ENCODE measurements at regions not wholly inside any gene's neighbourhood (a gene's known extent, or its start where the extent isn't known, plus 50 kb on each side); places are given as distances from the start of the nearest gene placed in this dataset.
A peak's percentile ranks its signal among the peaks of the same experiment; 100 is the strongest.
"Not testable (repeated sequence)": the region's sequence is repeated elsewhere in the genome, so short reads cannot be mapped to it uniquely, and the experiment has no call there.

DNA sequence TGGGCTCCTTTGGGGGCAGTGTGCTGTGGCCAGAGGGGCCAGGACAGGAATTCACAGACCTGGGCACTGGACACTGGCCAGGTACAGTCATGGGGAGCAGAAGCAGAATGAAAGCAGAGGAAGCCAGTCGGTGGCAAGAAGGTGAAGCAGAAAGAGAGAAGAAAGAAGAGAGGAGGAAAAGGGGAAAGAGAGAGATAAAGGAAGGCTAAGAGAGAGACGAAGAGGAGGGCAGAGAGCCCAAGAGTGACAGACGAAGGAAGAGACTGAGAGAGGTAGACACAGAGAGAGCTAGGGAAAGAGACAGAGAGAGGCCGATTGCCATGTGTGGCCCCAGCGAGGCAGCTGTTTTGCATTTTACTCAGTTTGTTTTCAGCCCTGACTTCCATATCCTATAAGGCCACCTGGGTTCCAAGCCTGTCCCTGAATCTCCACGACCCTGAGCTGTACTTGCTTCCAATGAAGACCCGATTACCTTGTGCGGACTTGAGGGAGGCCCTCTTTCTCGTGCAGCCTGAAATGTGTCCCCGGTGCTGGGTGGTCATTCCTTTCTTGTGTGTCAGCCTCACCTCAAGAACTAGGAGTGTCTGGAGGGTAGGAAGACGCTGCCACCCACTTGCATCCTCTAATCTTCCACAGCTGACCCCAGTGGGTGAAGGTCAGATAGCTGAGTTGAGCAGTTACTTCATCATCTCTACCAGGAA is 73.9 kb downstream of the LSM3 start:
- DNase-seq (ENCODE audit: low spot score) = no peak

DNA sequence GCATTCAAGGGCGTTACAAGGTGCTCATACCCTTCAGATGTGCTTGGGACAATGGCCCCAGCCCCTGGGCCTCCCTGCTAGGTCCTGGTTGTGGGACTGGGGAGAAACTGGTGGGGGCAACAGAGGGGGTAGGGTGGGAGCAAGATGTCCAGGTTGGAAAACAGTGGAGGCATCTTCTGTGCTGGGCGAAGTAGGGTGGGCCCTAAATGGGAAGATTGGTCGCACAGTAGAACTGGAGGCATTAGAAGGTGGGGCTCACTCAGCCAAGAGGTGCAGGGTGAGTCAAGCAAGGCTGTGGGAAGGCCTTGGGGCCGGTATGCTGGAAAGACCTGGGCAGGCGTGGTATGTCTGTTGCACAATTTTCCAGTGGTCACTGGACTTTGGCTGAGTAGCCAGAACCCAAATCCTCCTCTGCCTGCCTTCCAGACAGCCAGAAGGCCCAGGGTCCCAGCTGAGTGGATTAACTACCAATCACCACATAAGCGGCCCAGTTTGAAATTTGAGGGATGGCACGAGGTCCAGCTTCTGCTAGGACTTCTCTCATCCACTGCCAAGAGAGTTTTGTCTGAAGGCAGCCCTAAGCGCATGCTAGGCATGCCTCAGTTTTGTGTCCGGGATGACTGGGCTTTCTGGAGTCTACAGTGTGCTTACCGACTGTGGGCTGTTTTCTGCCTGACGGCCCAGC is 74.5 kb downstream of the LSM3 start:
- peak; percentile 62 for DNase-seq (ENCODE audit: low spot score)

DNA sequence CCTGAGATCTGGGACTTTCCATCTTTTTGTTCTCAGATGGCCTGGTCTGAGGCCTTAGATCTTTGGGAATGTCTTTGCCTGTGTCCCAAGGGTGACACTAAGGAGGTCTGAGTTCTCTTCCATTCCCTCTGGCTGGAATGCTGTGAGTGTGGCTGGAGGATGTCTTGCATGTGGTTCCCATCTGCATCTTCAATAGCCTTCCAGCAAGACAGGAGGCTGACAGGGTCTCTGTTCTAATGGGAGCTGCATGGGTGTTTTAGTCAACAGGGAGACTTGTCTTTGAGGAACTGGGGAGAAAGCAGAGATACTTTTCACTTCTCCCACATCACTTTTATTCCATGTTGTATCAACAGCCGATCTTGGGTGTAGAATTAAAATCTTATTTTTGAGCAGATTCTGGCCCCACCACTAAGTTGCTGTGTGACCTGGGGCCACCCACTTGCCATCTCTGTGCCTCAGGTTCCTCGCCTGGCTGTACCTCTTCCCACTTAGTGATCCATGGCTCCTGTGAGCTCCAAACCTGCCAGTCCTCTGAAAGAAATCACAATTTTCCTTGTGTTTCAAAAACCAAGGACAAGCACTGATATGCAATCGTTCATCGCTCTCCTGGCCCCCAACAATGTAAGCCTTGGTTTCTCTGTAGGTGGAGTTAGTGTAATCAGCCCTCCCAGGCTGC is 75.2 kb downstream of the LSM3 start:
- no peak for DNase-seq (ENCODE audit: low spot score)

DNA sequence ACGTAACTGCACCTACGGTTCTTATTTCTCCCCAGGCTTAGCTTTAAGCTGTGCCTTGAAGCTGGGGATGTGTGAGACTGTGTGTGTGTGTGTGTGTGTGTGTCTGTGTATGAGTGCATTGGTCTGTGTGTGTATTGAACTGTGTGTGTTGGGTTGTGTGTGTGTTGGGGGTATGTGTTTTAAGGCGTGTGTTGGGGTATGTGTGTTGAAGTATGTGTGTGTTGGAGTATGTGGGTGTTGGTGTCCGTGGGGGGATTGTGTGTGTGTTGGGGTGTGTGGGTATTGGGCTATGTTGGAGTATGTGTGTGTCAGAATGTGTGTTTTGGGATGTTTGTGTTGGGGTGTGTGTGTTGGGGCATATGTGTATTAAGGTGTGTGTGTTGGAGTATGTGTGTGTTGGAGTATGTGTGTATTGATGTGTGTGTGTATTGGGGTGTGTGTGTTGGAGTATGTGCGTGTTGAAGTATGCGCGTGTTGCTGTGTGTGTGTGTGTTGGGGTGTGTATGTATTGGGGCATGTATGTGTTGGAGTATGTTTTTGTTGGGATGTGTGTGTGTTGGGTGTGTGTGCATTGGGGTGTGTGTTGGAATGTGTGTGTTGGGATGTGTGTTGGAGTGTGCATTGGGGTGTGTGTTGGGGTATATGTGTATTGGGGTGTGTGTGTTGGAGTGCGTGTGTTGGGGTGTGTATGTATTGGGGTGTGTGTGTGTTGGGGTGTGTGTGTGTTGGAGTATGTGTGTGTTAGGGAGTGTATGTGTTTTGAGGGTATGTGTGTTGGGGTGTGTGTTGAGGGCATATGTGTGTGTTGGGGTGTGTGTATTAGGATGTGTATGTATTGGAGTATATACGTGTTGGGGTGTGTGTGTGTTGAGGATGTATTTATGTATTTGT is 76.4 kb downstream of the LSM3 start:
- DNase-seq (ENCODE audit: low spot score) = no peak

DNA sequence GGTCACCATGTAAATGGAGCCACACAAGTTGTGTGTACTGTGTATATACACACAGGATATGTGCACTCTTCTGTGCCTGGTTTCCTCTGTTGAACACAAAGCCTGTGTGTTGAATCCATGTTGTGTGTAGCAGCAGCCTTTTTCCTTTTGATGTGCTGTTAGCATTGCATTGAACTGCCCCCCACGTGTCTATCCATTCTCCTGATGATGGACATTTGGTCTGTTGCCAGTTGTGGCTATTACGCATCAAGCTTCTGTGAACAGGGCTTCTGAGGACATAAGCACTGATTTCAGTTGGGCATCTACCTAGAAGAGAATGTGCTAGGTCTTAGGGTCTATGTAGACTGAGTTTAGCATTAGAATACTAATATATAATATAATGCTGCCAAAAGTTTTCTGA is 77.4 kb downstream of the LSM3 start:
- DNase-seq (ENCODE audit: low spot score) = peak; percentile 30

DNA sequence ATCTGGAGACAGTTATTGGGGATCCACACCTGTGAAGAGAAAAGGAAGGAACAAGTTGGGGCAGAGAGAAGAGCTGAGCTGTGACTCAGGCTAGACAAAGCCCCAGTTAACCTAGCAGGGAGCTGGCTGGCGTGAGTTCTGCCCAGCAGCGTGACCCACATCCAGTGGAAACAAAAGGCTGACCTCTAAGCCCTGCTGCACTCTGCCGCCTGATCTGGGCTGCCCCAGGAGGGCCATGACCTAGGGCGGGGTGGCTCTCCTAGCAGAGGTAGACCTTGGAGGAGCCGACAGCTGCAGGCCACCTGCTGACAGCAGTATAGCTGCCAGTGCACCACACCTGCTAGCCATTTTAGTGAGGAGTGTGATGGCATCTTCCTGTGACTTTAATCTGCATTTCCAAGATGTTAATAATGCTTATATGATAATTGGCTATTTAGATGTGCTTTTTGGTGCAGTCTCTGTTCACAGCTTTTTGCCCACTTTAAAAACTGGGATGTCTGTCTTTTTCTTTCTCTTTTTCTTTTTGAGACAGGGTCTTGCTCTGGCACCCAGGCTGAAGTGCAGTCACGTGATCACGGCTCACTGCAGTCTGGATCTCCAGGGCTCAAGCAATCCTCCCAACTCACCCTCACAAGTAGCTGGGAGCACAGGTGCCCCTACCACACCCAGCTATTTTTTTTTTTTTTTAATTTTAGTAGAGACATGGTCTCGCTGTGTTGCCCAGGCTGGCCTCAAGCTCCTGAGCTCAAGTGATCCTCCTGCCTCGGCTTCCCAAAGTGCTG is 78.1 kb downstream of the LSM3 start:
- DNase-seq (ENCODE audit: low spot score) = peak; percentile 42

DNA sequence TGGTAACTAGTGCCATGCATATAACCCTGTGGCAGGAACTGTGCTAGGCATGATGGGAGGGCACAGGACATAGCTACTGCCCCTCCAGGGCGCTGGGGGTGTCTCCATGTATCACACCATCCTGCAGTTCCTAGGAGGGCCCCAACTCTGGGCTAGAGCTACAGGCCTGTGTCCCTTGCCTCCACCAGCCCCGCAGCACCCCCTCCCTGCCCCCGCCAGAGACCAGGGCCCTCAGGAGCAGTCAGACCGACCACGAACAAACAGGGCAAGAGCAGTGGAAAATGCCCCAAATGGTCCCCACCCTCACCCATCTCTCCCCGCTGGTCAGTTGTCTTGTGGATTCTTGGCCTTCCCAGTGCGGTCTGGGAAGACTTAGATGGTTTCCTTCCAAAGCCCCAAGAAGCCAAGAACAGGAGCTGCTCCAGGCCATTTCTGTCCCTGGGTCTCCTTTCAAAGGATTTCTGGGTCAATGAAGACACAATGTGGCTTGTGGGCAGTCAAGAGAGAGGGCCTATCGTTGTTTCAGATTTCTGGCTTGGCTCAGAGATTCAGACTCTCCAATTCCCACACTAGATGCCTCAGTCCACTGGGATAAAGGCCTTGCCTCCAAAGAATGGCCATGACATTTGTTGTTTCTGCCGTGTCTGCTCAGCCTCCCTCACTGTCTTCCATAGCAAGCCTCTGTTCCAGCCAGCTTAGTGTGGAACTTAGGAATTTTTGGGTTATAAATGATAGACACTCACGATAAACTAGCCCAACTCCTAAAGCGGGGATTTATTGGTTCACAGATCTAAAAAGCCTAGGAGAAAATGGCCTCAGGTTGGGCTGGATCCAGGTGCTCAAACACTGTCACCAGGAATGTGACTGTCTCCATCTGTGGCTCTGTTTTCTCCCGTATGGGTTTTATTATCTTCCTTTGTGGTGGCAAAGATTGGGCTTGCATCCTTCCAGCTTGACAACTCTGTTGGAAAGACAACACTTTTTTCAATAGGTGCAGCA is 80.6 kb downstream of the LSM3 start:
- no peak for DNase-seq (ENCODE audit: low spot score)

DNA sequence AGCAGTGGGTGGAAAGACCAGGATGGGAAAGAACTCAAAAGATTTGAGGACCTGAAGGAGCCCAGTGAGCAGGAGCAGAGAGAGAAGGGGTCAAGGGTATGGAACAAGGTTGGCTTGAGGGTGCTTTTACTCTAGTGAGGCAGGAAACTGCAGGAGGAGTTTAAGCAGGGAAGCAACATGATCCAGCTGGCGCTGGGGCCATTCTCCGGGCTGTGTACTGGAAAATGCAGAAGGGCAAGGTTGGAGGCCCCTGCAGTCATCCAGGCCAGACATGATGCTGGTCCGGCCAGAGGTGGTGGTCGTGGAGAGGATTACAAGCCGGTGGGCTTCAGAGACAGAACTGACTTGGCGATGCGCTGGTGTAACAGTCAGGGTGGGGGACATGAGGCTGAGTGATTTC is 81.8 kb downstream of the LSM3 start:
- no peak for DNase-seq (ENCODE audit: low spot score)

DNA sequence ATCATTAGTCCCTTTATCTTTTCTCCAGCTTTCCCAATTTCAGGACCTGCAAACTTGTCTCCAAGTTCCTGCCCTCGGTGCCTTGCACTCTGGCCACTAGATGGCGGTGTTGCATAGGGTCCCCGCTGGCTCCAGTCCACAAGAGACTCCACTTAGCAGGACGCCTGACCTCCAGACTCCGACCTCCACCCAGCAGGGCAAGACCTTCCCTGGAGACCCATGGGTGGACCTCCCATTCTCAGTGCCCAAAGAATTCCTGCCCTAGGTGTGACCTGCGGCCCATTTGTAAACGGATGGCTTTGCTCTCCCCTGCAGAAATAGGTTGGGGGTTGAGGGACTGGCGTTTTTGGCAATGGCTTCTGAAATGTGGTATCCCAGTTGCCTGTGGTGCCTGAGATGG is 82.6 kb downstream of the LSM3 start:
- DNase-seq (ENCODE audit: low spot score) = peak; percentile 76

DNA sequence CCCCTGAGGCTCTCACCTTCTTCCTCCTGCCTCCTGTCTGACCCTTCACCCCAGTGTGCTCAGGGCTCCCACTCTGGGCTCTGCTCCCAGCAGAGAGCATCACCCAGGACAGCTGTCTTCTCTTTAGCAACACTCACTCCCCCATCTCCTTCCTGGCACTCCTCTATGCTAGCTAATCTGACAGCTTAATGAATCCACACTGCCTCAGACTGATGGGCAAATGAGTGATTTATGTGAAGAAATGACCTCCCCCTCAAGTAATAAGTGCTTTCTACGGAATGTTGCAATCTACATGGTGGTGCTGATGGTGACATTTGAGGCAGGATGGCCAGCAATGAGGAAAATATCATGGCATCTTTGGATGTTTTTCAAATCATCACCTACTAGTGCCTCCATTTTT is 83.6 kb downstream of the LSM3 start:
- DNase-seq (ENCODE audit: low spot score) = no peak

DNA sequence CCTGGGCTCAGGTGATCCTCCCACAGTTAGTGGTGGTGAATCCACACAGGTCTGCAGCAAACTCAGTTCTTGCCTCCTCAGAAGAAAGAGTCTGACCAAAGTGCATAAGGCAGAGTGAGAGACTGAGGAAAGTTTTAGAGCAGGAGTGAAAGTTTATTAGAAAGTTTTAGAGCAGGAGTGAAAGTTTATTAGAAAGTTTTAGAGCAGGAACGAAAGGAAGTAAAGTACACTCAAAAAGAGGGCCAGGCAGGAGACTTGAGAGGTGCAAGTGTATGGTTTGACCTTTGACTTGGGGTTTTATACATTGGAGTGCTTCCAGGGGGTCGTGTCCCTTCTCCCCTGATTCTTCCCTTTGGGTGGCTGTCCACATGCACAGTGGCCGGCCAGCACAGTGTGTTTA is 84.2 kb downstream of the LSM3 start:
- DNase-seq (ENCODE audit: low spot score) = no peak

DNA sequence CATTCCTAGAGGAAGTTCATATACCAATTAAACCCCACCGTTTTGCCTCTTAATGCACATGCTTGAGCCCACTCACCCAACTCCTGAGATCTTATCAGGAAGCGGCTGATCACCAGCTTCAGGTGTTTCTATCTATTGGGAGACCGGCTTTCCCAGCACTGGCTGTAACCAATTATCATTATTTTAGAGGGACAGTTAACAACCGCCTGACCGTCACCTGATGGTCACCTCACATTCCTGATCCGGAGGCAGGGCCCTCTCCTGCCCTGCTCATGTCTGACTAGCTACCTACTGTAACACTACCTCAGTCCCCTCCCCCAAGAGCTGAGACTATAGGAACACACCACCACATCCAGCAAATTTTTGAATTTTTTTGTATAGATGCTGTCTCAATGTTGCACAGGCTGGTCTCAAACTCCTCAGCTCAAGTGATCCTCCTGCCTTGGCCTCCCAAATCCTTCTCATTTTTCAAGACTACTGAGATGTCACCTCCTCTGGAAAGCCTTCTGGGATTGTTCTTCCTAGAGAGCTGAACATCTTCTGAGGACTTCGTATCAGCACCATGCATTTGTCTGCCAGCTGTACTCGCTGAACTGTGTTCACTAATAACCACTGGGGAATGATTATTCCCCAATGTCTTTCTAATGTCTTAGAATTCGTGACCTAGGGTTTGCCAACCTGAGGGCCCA is 84.8 kb downstream of the LSM3 start:
- no peak for DNase-seq (ENCODE audit: low spot score)

DNA sequence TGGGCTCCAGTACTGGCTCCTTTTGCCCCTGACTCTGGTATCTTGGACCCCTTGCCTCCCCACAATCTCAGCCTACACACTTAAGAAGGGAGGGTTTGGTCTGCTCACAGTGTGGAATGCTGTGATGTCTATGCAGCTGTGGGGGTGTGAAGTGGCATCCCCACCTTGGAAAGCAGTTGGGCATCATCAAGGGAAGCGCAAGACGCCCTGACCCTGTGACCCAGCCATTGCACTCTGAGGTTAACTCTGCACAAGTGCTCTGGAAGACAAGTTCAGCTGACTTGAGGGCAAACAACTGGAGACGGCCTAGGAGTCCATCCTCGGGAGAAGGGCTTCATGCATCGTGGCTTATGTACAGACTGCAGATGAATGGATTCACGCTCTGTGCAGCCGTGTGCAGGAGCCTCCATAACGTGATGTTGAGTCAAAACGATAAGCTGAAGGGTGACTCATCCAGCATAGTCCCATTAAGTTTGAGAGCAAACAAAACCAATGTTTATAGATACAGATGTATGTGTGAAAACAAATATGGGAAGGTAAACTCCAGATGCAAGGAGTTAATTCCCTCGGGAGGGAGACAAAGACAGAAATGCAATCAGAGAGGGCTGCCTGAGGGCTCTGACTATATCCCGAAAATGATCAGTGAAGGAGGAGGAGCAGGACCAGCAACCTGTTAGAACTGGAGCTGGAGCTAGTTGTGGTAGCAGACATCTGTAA is 86.8 kb downstream of the LSM3 start:
- DNase-seq (ENCODE audit: low spot score) = no peak

DNA sequence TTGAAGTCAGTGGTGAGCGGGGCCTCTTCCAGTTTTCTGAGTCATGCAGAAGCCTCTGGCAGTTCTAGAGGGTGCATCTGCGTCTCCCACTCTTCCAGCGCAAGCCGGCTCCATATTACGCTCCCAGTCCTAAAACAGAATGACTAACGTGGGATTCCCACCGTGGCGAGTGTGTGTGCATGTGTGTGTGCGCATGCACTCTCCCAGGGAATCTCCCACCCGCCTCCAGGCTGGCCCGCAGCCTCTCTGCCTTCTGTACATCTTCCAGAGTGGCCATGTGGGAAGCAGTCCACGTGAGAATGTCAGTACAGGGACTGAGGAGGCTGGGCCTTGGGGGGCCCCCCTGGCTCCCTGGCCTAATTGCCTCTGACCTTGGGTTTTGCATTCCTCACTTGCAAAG is 87.7 kb downstream of the LSM3 start:
- no peak for DNase-seq (ENCODE audit: low spot score)

DNA sequence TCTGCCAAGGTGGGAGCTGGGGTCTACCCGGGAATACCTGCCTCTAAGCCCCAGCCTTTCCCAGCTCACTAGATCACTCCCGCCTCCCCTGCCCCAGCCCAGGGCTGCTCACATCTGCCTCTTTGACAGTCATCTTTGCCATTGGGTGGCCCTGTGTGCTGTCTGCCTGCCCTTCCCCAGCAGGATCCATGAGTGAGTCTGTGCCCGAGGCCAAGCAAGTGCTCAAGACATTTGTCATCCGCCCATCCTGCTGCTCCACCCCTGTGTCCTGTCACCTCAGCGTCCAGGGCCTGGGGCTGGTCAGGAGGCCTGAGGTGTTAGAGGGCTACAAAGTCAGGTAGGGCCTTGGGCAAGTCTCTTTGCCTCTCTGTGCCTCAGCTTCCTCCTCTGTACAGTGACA is 89.4 kb downstream of the LSM3 start:
- peak; percentile 25 for DNase-seq (ENCODE audit: low spot score)

DNA sequence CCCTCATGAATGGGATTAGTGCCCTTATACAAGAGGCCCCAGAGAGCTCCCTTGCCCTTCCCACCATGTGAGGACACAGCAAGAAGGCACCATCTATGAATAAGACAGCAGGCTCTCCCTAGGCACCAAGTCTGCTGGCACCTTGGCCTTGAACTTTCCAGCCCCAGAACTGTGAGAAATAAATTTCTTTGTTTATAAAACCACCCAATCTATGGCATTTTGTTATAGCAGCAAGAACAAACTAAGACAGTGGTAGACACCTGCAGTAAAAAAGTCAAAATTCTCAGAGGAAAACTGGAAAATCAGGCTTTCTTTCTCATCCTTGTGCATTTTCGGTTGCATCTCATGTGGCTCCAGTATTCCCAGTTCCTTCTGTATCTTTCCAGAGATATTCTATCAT is 90.3 kb downstream of the LSM3 start:
- DNase-seq (ENCODE audit: low spot score) = no peak

DNA sequence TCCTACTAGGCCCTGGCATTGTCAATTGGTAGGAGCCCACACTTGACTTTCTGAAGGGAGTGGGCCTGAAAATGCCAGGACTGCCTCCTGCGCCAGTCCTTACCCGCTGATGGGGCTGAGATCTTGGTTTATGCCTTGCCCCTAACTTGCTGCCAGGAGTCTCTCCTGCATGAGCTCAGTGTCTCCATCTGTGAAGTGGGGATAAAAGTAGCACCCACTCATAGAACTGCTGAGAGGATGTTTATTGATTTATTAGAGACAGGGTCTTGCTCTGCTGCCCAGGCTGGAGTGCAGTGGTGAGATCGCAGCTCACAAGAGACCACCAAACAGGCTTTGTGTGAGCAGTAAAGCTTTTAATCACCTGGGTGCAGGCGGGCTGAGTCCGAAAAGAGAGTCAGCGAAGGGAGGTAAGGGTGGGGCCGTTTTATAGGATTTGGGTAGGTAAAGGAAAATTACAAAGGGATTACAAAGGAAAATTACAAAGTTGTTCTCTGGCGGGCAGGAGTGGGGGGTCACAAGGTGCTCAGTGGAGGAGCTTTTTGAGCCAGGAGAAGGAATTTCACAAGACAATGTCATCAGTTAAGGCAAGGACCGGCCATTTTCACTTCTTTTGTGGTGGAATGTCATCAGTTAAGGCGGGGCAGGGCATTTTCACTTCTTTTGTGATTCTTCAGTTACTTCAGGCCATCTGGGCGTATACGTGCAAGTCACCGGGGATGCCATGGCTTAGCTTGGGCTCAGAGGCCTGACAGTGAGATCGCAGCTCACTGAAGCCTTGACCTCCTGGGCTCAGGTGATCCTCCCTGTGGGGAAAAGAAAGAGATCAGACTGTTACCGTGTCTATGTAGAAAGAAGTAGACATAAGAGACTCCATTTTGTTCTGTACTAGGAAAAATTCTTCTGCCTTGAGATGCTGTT is 93.7 kb downstream of the LSM3 start:
- not testable (repeated sequence) for DNase-seq (ENCODE audit: low spot score)
